Right forelimb (tissue), 1 donor: ENCODE measurements at regions not wholly inside any gene's neighbourhood (a gene's known extent, or its start where the extent isn't known, plus 50 kb on each side); places are given as distances from the start of the nearest gene placed in this dataset.

Source experiments
- DNase-seq: peaks from one replicate; pipeline ENCODE4 v3.0.0-alpha.2; 2018

- peak; percentile 18 for DNase-seq
These were observed 116.7 kb downstream of the HMX1 start for GRCh38 chr4:8754634-8755589.

GRCh38 chr4:8748236-8748575, 123.4 kb downstream of the HMX1 start:
- peak; percentile 25 for DNase-seq

- DNase-seq: peak; percentile 22
These were observed 124.0 kb downstream of the HMX1 start for GRCh38 chr4:8747467-8748235.

GRCh38 chr4:8746523-8747466, 124.8 kb downstream of the HMX1 start:
- DNase-seq: peak; percentile 20

- peak; percentile 9 for DNase-seq
These were observed 125.8 kb downstream of the HMX1 start for GRCh38 chr4:8745826-8746225.

GRCh38 chr4:8745005-8745790, 126.4 kb downstream of the HMX1 start:
- peak; percentile 25 for DNase-seq

- DNase-seq: peak; percentile 22
These were observed 127.4 kb downstream of the HMX1 start for GRCh38 chr4:8744083-8744805.

GRCh38 chr4:8742546-8742945, 129.1 kb downstream of the HMX1 start:
- DNase-seq: peak; percentile 10

GRCh38 chr4:8741513-8742226, 130.0 kb downstream of the HMX1 start:
- DNase-seq: peak; percentile 20

GRCh38 chr4:8740666-8741395, 130.8 kb downstream of the HMX1 start:
- DNase-seq: peak; percentile 34

GRCh38 chr4:8739820-8740665, 131.6 kb downstream of the HMX1 start:
- peak; percentile 29 for DNase-seq

- DNase-seq: peak; percentile 26
These were observed 132.3 kb downstream of the HMX1 start for GRCh38 chr4:8739317-8739716.

GRCh38 chr4:8738471-8738931, 133.1 kb downstream of the HMX1 start:
- DNase-seq: no peak

GRCh38 chr4:8737601-8738279, 133.9 kb downstream of the HMX1 start:
- peak; percentile 31 for DNase-seq

GRCh38 chr4:8737075-8737474, 134.6 kb downstream of the HMX1 start:
- DNase-seq: no peak

- DNase-seq: no peak
These were observed 135.4 kb downstream of the HMX1 start for GRCh38 chr4:8736090-8736825.
